ENCODE measurements at regions not wholly inside any gene's neighbourhood (a gene's known extent, or its start where the extent isn't known, plus 50 kb on each side); places are given as distances from the start of the nearest gene placed in this dataset.

GRCh38 chr11:91446267-91446666, 778.4 kb upstream of the FAT3 start:
- no peaks in the 10 kb centered on the region for H3K4me1 ChIP-seq
- TF ChIP-seq POLR2AphosphoS5 (IDR thresholded peaks at IDR 0.05) = no peak
- TF ChIP-seq POLR2A (IDR thresholded peaks at IDR 0.05; ENCODE audit: low read depth) = no peak
- no peak for TF ChIP-seq CTCF (IDR thresholded peaks at IDR 0.05)
- no peak for TF ChIP-seq EP300 (IDR thresholded peaks at IDR 0.05)
- H3K27ac ChIP-seq (replicated peaks in 1 of 4) = no peak overlapping the region
- 92% methylated on average over 3 of the region's 4 CpGs for WGBS
- intact Hi-C loops (cut with DNase I) = no loop called here
- DNase-seq (ENCODE audit: extremely low spot score) = no peak
- H3K36me3 ChIP-seq = no peaks in the 10 kb centered on the region
- no peaks in the 10 kb centered on the region for H3K9me3 ChIP-seq
- no peaks in the 10 kb centered on the region for H3K27me3 ChIP-seq
- no peak overlapping the region for H3K4me3 ChIP-seq

GRCh38 chr11:91435694-91436395, 788.8 kb upstream of the FAT3 start:
- TF ChIP-seq POLR2A (IDR thresholded peaks at IDR 0.05; ENCODE audit: low read depth) (no peak), CTCF (IDR thresholded peaks at IDR 0.05) (no peak), EP300 (IDR thresholded peaks at IDR 0.05) (no peak), POLR2AphosphoS5 (IDR thresholded peaks at IDR 0.05) (no peak)
- H3K9me3 ChIP-seq = peaks cover 0 to 9% (median 2%) of the 10 kb centered on the region in 4 donors
- no peaks in the 10 kb centered on the region for H3K4me1 ChIP-seq
- H3K27me3 ChIP-seq = no peaks in the 10 kb centered on the region
- WGBS = 87% methylated on average over 7 of the region's 7 CpGs
- intact Hi-C loops (cut with DNase I) = no loop called here
- DNase-seq (ENCODE audit: extremely low spot score) = no peak
- no peaks in the 10 kb centered on the region for H3K36me3 ChIP-seq
- H3K4me3 ChIP-seq = no peak overlapping the region
- no peak overlapping the region for H3K27ac ChIP-seq (replicated peaks in 1 of 4)

- no peaks in the 10 kb centered on the region for H3K4me1 ChIP-seq
- H3K27ac ChIP-seq (replicated peaks in 1 of 4) = no peak overlapping the region
- no peaks in the 10 kb centered on the region for H3K27me3 ChIP-seq
- no peak for DNase-seq (ENCODE audit: extremely low spot score)
- WGBS = 88% methylated on average over 6 of the region's 8 CpGs
- no peaks in the 10 kb centered on the region for H3K36me3 ChIP-seq
- H3K9me3 ChIP-seq = peaks cover 0 to 9% (median 2%) of the 10 kb centered on the region in 4 donors
- intact Hi-C loops (cut with DNase I) = no loop called here
- no peak overlapping the region for H3K4me3 ChIP-seq
- TF ChIP-seq EP300 (IDR thresholded peaks at IDR 0.05) (no peak), POLR2A (IDR thresholded peaks at IDR 0.05; ENCODE audit: low read depth) (no peak), CTCF (IDR thresholded peaks at IDR 0.05) (no peak), POLR2AphosphoS5 (IDR thresholded peaks at IDR 0.05) (no peak)
These were observed 791.2 kb upstream of the FAT3 start for GRCh38 chr11:91433284-91434010.

- 68% methylated on average over 3 of the region's 3 CpGs for WGBS
- no peaks in the 10 kb centered on the region for H3K27me3 ChIP-seq
- TF ChIP-seq POLR2A (IDR thresholded peaks at IDR 0.05; ENCODE audit: low read depth) (no peak), POLR2AphosphoS5 (IDR thresholded peaks at IDR 0.05) (no peak), CTCF (IDR thresholded peaks at IDR 0.05) (no peak), EP300 (IDR thresholded peaks at IDR 0.05) (no peak)
- H3K27ac ChIP-seq (replicated peaks in 1 of 4) = no peak overlapping the region
- intact Hi-C loops (cut with DNase I) = no loop called here
- no peaks in the 10 kb centered on the region for H3K9me3 ChIP-seq
- peaks cover 0 to 6% (median 0%) of the 10 kb centered on the region in 4 donors for H3K4me1 ChIP-seq
- DNase-seq (ENCODE audit: extremely low spot score) = no peak
- no peaks in the 10 kb centered on the region for H3K36me3 ChIP-seq
- no peak overlapping the region for H3K4me3 ChIP-seq
These were observed 803.0 kb upstream of the FAT3 start for GRCh38 chr11:91421641-91422040.
